Gastrocnemius medialis (tissue), 4 donors: ENCODE measurements at regions not wholly inside any gene's neighbourhood (a gene's known extent, or its start where the extent isn't known, plus 50 kb on each side); places are given as distances from the start of the nearest gene placed in this dataset.

Experiments used
- ATAC-seq, 2 donors: fragments of 150-250 bp; one replicate each; pipeline ENCODE4 v1.9.1; 2016
- DNase-seq, 2 donors: peaks; one replicate each; pipeline ENCODE4 v3.0.0-alpha.2; 2019
- H3K27ac ChIP-seq, 4 donors: fragments of 200-600 bp; sonication (generic); 1 replicate in 1 of 4; 2 replicates in 3 of 4; pipeline ENCODE4 v1.5.1; 2016 to 2018; ENCODE audit warnings: mild to moderate bottlenecking in 2 of 4, moderate library complexity in 1 of 4
- H3K27me3 ChIP-seq, 3 donors: fragments of 200-600 bp; sonication (generic) in 2 of 3; 1 replicate in 1 of 3; 2 replicates in 2 of 3; pipeline versions ENCODE4 v1.5.1 to v1.6.0; 2016 to 2019; ENCODE audit warnings: mild to moderate bottlenecking in 1 of 3, moderate library complexity in 1 of 3
- H3K36me3 ChIP-seq, 2 donors: fragments of 200-600 bp; sonication (generic) in 1 of 2; one replicate each; pipeline ENCODE4 v1.5.1; 2017 to 2018
- H3K4me1 ChIP-seq, 2 donors: fragments of 200-600 bp; sonication (generic) in 1 of 2; one replicate each; pipeline ENCODE4 v1.5.1; 2016 to 2017; ENCODE audit warnings: mild to moderate bottlenecking in 2 of 2
- H3K4me3 ChIP-seq, 4 donors: fragments of 200-600 bp; sonication (generic) in 3 of 4; 1 replicate in 1 of 4; 2 replicates in 3 of 4; pipeline ENCODE4 v1.5.1; 2016 to 2019; ENCODE audit warnings: mild to moderate bottlenecking in 2 of 4
- H3K9me3 ChIP-seq, 3 donors: fragments of 200-600 bp; sonication (generic) in 2 of 3; 1 replicate in 1 of 3; 2 replicates in 2 of 3; pipeline ENCODE4 v1.5.1; 2016 to 2019
- POLR2A ChIP-seq, 2 donors: fragments of 450-650 bp; IDR thresholded peaks; one replicate each; pipeline ENCODE4 v1.6.1; 2017; ENCODE audit warnings: antibody characterized with exemption in 2 of 2, mild to moderate bottlenecking in 2 of 2, moderate library complexity in 2 of 2
- in situ Hi-C, 4 donors: fragments of 200-750 bp; cut with MboI; loops; one replicate each; pipeline versions ENCODE4 v1.15.0 to v1.8.0; 2017; ENCODE audit warnings: low sequenced_read_pairs in 4 of 4
- intact Hi-C: fragments of 100-400 bp; cut with DNase I; formaldehyde crosslinking; loops from one replicate; pipeline ENCODE4 v1.15.1; 2023; ENCODE audit warnings: low total_unique reads
- TF ChIP-seq, protein P1 (sequence below), 5 experiments: fragments of 450-650 bp in 3 of 5; fragments of 200-600 bp in 2 of 5; sonication (generic) in 2 of 5; IDR thresholded peaks in 4 of 5; conservative IDR thresholded peaks in 1 of 5; 1 replicate in 4 of 5; 2 replicates in 1 of 5; pipeline ENCODE4 v1.5.1; 2016 to 2019; ENCODE audit warnings: antibody characterized with exemption in 5 of 5, mild to moderate bottlenecking in 3 of 5, moderate library complexity in 3 of 5

DNA sequence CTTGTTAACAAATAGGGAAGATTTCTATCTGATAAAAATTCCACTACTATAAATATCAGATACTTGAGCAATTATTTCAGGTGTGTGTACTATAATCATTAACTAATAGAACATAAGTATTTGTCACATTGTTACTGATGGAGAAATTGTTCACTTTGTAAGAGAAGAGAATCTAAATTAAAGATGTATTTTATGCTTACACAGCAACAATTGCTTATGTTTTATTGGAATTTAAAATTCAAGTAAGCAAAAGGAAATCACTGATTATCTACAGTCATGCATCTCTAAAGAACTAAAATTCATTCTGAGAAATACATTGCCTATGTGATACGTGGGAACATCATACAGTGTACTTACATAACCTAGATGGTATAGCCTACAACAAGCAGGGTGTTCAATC, 1590.8 kb downstream of the GRIK2 start:
- Histone ChIP-seq H3K36me3 (no peaks in the 10 kb centered on the region), H3K9me3 (peaks cover 0 to 3% (median 0%) of the 10 kb centered on the region in 3 donors), H3K4me3 (no peak overlapping the region), H3K4me1 (no peaks in the 10 kb centered on the region), H3K27me3 (no peaks in the 10 kb centered on the region), H3K27ac (no peak overlapping the region)
- no peak for TF ChIP-seq POLR2A (IDR thresholded peaks at IDR 0.05)
- DNase-seq (no peak), ATAC-seq (no peak)
- in situ Hi-C loops (no loop called here), intact Hi-C loops (no loop called here)

DNA sequence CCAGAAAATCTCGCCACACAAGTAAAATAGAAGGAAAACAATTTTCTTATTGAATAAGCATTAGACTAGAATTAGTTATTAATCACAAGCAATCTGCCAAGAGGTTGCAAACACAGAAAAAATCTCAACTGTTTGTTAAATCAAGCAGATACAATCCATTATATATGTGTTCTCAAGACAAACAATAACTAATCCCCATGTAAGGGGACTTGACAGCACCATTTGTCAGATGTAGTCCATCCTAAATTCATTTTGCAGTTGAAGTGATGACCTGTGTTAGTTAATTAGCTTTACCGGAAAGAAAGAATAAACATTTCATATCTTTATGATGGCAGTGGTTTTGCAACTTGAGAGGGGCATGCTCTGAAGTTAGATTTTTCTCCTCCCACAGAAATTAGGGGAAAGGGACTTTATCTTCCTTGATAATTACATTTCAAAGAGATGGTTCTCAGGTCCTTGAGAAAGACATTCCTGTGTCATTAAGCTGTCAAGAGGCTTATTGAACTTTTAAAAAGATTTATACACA, 1588.0 kb downstream of the GRIK2 start:
- no peak overlapping the region for H3K4me3 ChIP-seq
- no peaks in the 10 kb centered on the region for H3K36me3 ChIP-seq
- DNase-seq: no peak
- ATAC-seq: no peak
- H3K4me1 ChIP-seq: no peaks in the 10 kb centered on the region
- H3K27ac ChIP-seq: no peak overlapping the region
- in situ Hi-C loops: no loop called here
- peaks cover 0 to 3% (median 0%) of the 10 kb centered on the region in 3 donors for H3K9me3 ChIP-seq
- H3K27me3 ChIP-seq: no peaks in the 10 kb centered on the region
- no peak for TF ChIP-seq POLR2A (IDR thresholded peaks at IDR 0.05)
- TF ChIP-seq, protein P1, sequence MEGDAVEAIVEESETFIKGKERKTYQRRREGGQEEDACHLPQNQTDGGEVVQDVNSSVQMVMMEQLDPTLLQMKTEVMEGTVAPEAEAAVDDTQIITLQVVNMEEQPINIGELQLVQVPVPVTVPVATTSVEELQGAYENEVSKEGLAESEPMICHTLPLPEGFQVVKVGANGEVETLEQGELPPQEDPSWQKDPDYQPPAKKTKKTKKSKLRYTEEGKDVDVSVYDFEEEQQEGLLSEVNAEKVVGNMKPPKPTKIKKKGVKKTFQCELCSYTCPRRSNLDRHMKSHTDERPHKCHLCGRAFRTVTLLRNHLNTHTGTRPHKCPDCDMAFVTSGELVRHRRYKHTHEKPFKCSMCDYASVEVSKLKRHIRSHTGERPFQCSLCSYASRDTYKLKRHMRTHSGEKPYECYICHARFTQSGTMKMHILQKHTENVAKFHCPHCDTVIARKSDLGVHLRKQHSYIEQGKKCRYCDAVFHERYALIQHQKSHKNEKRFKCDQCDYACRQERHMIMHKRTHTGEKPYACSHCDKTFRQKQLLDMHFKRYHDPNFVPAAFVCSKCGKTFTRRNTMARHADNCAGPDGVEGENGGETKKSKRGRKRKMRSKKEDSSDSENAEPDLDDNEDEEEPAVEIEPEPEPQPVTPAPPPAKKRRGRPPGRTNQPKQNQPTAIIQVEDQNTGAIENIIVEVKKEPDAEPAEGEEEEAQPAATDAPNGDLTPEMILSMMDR (IDR thresholded peaks at IDR 0.05 in 4 of 5, conservative IDR thresholded peaks at IDR 0.05 in 1 of 5): no peak
- intact Hi-C loops: no loop called here

DNA sequence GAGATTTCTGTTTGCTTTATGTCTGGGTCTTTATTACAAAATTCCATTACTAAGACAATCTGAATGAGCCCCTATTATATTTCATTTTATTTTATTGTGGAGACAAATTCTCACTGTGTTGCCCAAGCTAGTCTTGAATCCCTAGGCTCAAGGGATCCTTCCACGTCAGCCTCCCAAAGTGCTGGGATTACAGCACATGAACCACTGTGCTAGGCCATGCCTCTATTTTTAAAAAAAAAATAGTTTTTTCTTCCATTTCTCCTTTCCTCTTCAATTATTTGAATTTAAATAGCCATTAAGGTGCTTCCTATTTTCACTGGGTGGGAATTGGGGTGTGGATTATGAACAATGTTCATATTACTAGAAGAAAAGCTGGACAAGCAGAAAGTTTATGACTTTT, 1587.4 kb downstream of the GRIK2 start:
- ATAC-seq (no peak), DNase-seq (no peak)
- no peaks in the 10 kb centered on the region for H3K4me1 ChIP-seq
- in situ Hi-C loops (no loop called here), intact Hi-C loops (no loop called here)
- H3K36me3 ChIP-seq: no peaks in the 10 kb centered on the region
- TF ChIP-seq, protein P1 (IDR thresholded peaks at IDR 0.05 in 4 of 5, conservative IDR thresholded peaks at IDR 0.05 in 1 of 5): no peak
- no peak for TF ChIP-seq POLR2A (IDR thresholded peaks at IDR 0.05)
- no peak overlapping the region for H3K27ac ChIP-seq
- H3K9me3 ChIP-seq: peaks cover 0 to 3% (median 0%) of the 10 kb centered on the region in 3 donors
- no peak overlapping the region for H3K4me3 ChIP-seq
- no peaks in the 10 kb centered on the region for H3K27me3 ChIP-seq

DNA sequence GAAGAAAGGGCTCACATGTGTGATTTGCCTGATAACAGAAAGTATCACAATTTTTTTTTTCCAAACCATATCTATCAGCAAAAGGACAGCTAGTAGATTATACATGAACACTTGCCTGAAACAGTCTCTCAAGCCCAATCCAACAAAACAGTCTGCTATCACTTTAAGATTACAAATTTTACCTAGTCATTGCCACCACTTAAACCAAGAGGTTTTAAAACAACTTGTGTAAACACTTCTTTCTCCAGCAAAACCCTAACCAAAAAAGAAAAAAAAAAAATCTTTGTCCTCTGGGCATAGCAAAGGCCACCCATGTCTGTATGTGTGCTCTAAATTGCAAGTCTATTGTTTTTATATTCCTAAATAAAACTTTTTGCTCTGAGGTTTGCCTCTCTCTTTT, 1568.4 kb downstream of the GRIK2 start:
- no peak for TF ChIP-seq POLR2A (IDR thresholded peaks at IDR 0.05)
- TF ChIP-seq, protein P1 (IDR thresholded peaks at IDR 0.05 in 4 of 5, conservative IDR thresholded peaks at IDR 0.05 in 1 of 5): no peak
- DNase-seq: no peak
- ATAC-seq: no peak
- Histone ChIP-seq H3K36me3 (no peaks in the 10 kb centered on the region), H3K4me1 (no peaks in the 10 kb centered on the region), H3K9me3 (no peaks in the 10 kb centered on the region), H3K4me3 (no peak overlapping the region), H3K27me3 (no peaks in the 10 kb centered on the region), H3K27ac (no peak overlapping the region)
- intact Hi-C loops: no loop called here
- in situ Hi-C loops: no loop called here

DNA sequence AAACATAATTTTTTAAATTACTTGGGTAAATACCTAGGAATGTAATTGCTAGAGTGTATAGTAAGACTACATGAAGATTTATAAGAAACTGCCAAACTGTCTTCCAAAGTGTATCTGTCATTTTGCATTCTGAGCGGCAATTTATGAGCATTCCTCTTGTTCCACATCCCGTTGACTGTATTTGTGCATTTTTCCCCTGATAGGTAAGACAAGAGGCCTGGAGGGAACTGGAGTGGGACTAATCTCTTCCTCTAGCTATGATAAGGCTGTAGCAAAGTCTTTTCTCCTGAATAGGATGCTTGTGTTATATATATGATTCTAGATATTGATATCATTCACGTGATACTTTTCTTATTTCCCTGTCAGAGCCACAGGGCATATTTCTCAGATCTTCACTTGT, 1557.5 kb downstream of the GRIK2 start:
- Histone ChIP-seq H3K27me3 (no peaks in the 10 kb centered on the region), H3K9me3 (no peaks in the 10 kb centered on the region), H3K4me1 (no peaks in the 10 kb centered on the region), H3K4me3 (no peak overlapping the region), H3K27ac (no peak overlapping the region), H3K36me3 (no peaks in the 10 kb centered on the region)
- TF ChIP-seq POLR2A (IDR thresholded peaks at IDR 0.05): no peak
- TF ChIP-seq, protein P1 (IDR thresholded peaks at IDR 0.05 in 4 of 5, conservative IDR thresholded peaks at IDR 0.05 in 1 of 5): no peak
- DNase-seq (no peak), ATAC-seq (no peak)
- intact Hi-C loops: no loop called here
- in situ Hi-C loops: no loop called here
